ENCODE measurements at regions not wholly inside any gene's neighbourhood (a gene's known extent, or its start where the extent isn't known, plus 50 kb on each side); places are given as distances from the start of the nearest gene placed in this dataset.

- no peak overlapping the region for H3K4me2 ChIP-seq (replicated peaks; ENCODE audit: low read depth, low read length, poor library complexity, severe bottlenecking)
- peaks cover 5% of the 10 kb centered on the region for H3K27me3 Mint-ChIP-seq
- H3K27me3 ChIP-seq (replicated peaks in 1 of 4; ENCODE audit: control extremely low read depth in 1 of 4, control insufficient read depth in 3 of 4, insufficient read depth in 4 of 4, low read length in 3 of 4) = no peaks in the 10 kb centered on the region
- no peaks in the 10 kb centered on the region for H4K20me1 ChIP-seq (ENCODE audit: control insufficient read depth, insufficient read depth, low read length, poor library complexity, severe bottlenecking)
- H3K4me1 Mint-ChIP-seq = no peaks in the 10 kb centered on the region
- no peak overlapping the region for H2AFZ ChIP-seq (ENCODE audit: insufficient read depth, low read depth, low read length, poor library complexity, severe bottlenecking)
- WGBS (ENCODE audit: insufficient coverage) = 14% methylated on average over 2 of the region's 4 CpGs
- POLR2A ChIA-PET = no interaction called here
- no peaks in the 10 kb centered on the region for H3K36me3 ChIP-seq (replicated peaks in 1 of 2; ENCODE audit: control extremely low read depth in 1 of 2, control insufficient read depth in 1 of 2, extremely low read depth in 1 of 2, insufficient read depth in 2 of 2, low read length in 1 of 2)
- no peak overlapping the region for H3K9ac ChIP-seq (ENCODE audit: low read length)
- no peaks in the 10 kb centered on the region for H3K9me3 ChIP-seq (ENCODE audit: control extremely low read depth in 1 of 3, control insufficient read depth in 2 of 3, insufficient read depth in 1 of 3, low read length in 2 of 3)
- no peak overlapping the region for H3K4me3 Mint-ChIP-seq
- TF ChIP-seq EZH2 (IDR thresholded peaks at IDR 0.05; ENCODE audit: borderline replicate concordance, insufficient read depth, low read depth, low read length, poor library complexity, severe bottlenecking) (no peak), CTCF (IDR thresholded peaks at IDR 0.05) (no peak)
- no peaks in the 10 kb centered on the region for H3K79me2 ChIP-seq (ENCODE audit: control insufficient read depth, insufficient read depth, low read length)
- H3K4me3 ChIP-seq (ENCODE audit: control extremely low read depth in 1 of 5, extremely low read depth in 1 of 5, insufficient read depth in 1 of 5, low read depth in 2 of 5, low read length in 4 of 5) = no peak overlapping the region
- DNase-seq (no peak), ATAC-seq (ENCODE audit: low read depth) (no peak)
- CTCF ChIA-PET = no interaction called here
- no peak overlapping the region for H3K27ac Mint-ChIP-seq
- H3K27ac ChIP-seq (ENCODE audit: low read length in 2 of 2) = no peak overlapping the region
- no peaks in the 10 kb centered on the region for H3K4me1 ChIP-seq (ENCODE audit: control insufficient read depth in 2 of 2, insufficient read depth in 2 of 2, low read length in 2 of 2)
- no peaks in the 10 kb centered on the region for H3K9me3 Mint-ChIP-seq (ENCODE audit: insufficient read depth)
- intact Hi-C loops (cut with micrococcal nuclease) = no loop called here
Measured at GRCh38 chr1:34398916-34399275, 222.2 kb downstream of the C1orf94 start.

GRCh38 chr1:34400675-34401074, 224.0 kb downstream of the C1orf94 start:
- intact Hi-C loops (cut with micrococcal nuclease) = no loop called here
- ATAC-seq (ENCODE audit: low read depth) (no peak), DNase-seq (no peak)
- no peak overlapping the region for H3K27ac ChIP-seq (ENCODE audit: low read length in 2 of 2)
- H3K9me3 ChIP-seq (ENCODE audit: control extremely low read depth in 1 of 3, control insufficient read depth in 2 of 3, insufficient read depth in 1 of 3, low read length in 2 of 3) = peaks cover 0 to 5% (median 0%) of the 10 kb centered on the region in 3 donors
- Mint-ChIP-seq H3K4me1 (no peaks in the 10 kb centered on the region), H3K27ac (no peak overlapping the region), H3K9me3 (ENCODE audit: insufficient read depth) (peaks cover 4% of the 10 kb centered on the region), H3K27me3 (peaks cover 5% of the 10 kb centered on the region), H3K4me3 (no peak overlapping the region)
- CTCF ChIA-PET = no interaction called here
- H3K27me3 ChIP-seq (replicated peaks in 1 of 4; ENCODE audit: control extremely low read depth in 1 of 4, control insufficient read depth in 3 of 4, insufficient read depth in 4 of 4, low read length in 3 of 4) = no peaks in the 10 kb centered on the region
- H3K4me2 ChIP-seq (replicated peaks; ENCODE audit: low read depth, low read length, poor library complexity, severe bottlenecking) = no peak overlapping the region
- no peak overlapping the region for H3K9ac ChIP-seq (ENCODE audit: low read length)
- no peaks in the 10 kb centered on the region for H4K20me1 ChIP-seq (ENCODE audit: control insufficient read depth, insufficient read depth, low read length, poor library complexity, severe bottlenecking)
- H2AFZ ChIP-seq (ENCODE audit: insufficient read depth, low read depth, low read length, poor library complexity, severe bottlenecking) = no peak overlapping the region
- TF ChIP-seq CTCF (IDR thresholded peaks at IDR 0.05) (no peak), EZH2 (IDR thresholded peaks at IDR 0.05; ENCODE audit: borderline replicate concordance, insufficient read depth, low read depth, low read length, poor library complexity, severe bottlenecking) (no peak)
- H3K4me3 ChIP-seq (ENCODE audit: control extremely low read depth in 1 of 5, extremely low read depth in 1 of 5, insufficient read depth in 1 of 5, low read depth in 2 of 5, low read length in 4 of 5) = no peak overlapping the region
- no CpG with 5 or more reads among the region's 2 CpGs for WGBS (ENCODE audit: insufficient coverage)
- H3K36me3 ChIP-seq (replicated peaks in 1 of 2; ENCODE audit: control extremely low read depth in 1 of 2, control insufficient read depth in 1 of 2, extremely low read depth in 1 of 2, insufficient read depth in 2 of 2, low read length in 1 of 2) = no peaks in the 10 kb centered on the region
- no peaks in the 10 kb centered on the region for H3K4me1 ChIP-seq (ENCODE audit: control insufficient read depth in 2 of 2, insufficient read depth in 2 of 2, low read length in 2 of 2)
- POLR2A ChIA-PET = no interaction called here
- no peaks in the 10 kb centered on the region for H3K79me2 ChIP-seq (ENCODE audit: control insufficient read depth, insufficient read depth, low read length)

Data from B cell (primary cell).